GM12878 (cell line): ENCODE measurements at regions not wholly inside any gene's neighbourhood (a gene's known extent, or its start where the extent isn't known, plus 50 kb on each side); places are given as distances from the start of the nearest gene placed in this dataset.

Experiments
- ATAC-seq: fragments of 200-7000 bp; cut with Tn5 transposase; 3 replicates; pipeline ENCODE4 v1.9.1; 2020; ENCODE audit warnings: mild to moderate bottlenecking, moderate library complexity
- BruUV-seq: library from RNA; stranded (reverse); fragments of 400-500 nt; replicated peaks from 2 replicates; lab custom pipeline; 2021; lab: Mats Ljungman, UMichigan
- CTCF ChIA-PET: fragments of 300-600 bp; sonication (Branson Sonifier 250); formaldehyde crosslinking; extraction: SDS; loops from one replicate; lab custom pipeline; 2021; ENCODE audit warnings: inconsistent platforms; lab: Yijun Ruan, JAX
- POLR2A ChIA-PET: fragments of 350-600 bp; formaldehyde crosslinking; extraction: SDS; loops from one replicate; lab custom pipeline; 2021; ENCODE audit warnings: inconsistent platforms; lab: Charles Lee
- RAD21 ChIA-PET: fragments of 300-600 bp; sonication (Branson Sonifier 250); formaldehyde crosslinking; loops from one replicate; lab custom pipeline; 2023; ENCODE audit warnings: antibody characterized with exemption; ENCODE audit not compliant: unreplicated experiment; lab: Charles Lee
- SMC1A ChIA-PET: fragments of 300-600 bp; sonication (Branson Sonifier 250); formaldehyde crosslinking; loops from one replicate; lab custom pipeline; 2023; ENCODE audit not compliant: unreplicated experiment, uncharacterized antibody; lab: Charles Lee
- DNase-seq: peaks from one replicate; pipeline ENCODE4 v3.0.0-alpha.2; 2011; ENCODE audit warnings: low read depth, low spot score
- FAIRE-seq: peaks from 3 replicates; lab custom pipeline; 2011; peaks lifted over from hg19 to GRCh38; lab: Jason Lieb, UNC
- H2AFZ ChIP-seq: 2 replicates; pipeline ENCODE4 v1.6.0; 2011; ENCODE audit warnings: low read depth, low read length, control low read depth; ENCODE audit not compliant: control insufficient read depth
- H3K27ac ChIP-seq: 2 replicates; pipeline ENCODE4 v1.5.1; 2011; ENCODE audit warnings: control low read depth; ENCODE audit not compliant: control insufficient read depth, insufficient read depth
- H3K27me3 ChIP-seq, 2 experiments: replicated peaks in 1 of 2; 2 replicates each; pipeline versions ENCODE4 v1.6.0 to v1.6.1; 2011; ENCODE audit warnings: low read length in 1 of 2; ENCODE audit not compliant: control insufficient read depth in 2 of 2, insufficient read depth in 2 of 2
- H3K36me3 ChIP-seq, 2 experiments: 2 replicates each; pipeline ENCODE4 v1.5.1; 2011; ENCODE audit warnings: low read length in 1 of 2; ENCODE audit not compliant: control insufficient read depth in 2 of 2, insufficient read depth in 2 of 2
- H3K4me1 ChIP-seq: 2 replicates; pipeline ENCODE4 v1.6.1; 2011; ENCODE audit warnings: mild to moderate bottlenecking, low read length, moderate library complexity, mixed read lengths; ENCODE audit not compliant: control insufficient read depth, insufficient read depth
- H3K4me2 ChIP-seq: 2 replicates; pipeline ENCODE4 v1.6.0; 2011; ENCODE audit warnings: control low read depth; ENCODE audit not compliant: control insufficient read depth, insufficient read depth
- H3K4me3 ChIP-seq: fragments of 200-600 bp; sonication (generic); 2 replicates; pipeline ENCODE4 v1.5.1; 2016
- H3K79me2 ChIP-seq: 2 replicates; pipeline ENCODE4 v1.6.0; 2011; ENCODE audit warnings: low read length; ENCODE audit not compliant: control insufficient read depth, insufficient read depth
- H3K9ac ChIP-seq: 2 replicates; pipeline ENCODE4 v1.8.0; 2011; ENCODE audit warnings: low read length, control low read depth, mixed read lengths; ENCODE audit not compliant: control insufficient read depth, insufficient read depth
- H3K9me3 ChIP-seq: replicated peaks from 3 replicates; pipeline ENCODE4 v1.5.1; 2011; ENCODE audit warnings: mild to moderate bottlenecking, low read length; ENCODE audit not compliant: control insufficient read depth, insufficient read depth
- H4K20me1 ChIP-seq: 2 replicates; pipeline ENCODE4 v1.6.0; 2011; ENCODE audit not compliant: control insufficient read depth, insufficient read depth
- LARP7 ChIP-seq: fragments of 450-650 bp; IDR thresholded peaks from 2 replicates; pipeline ENCODE4 v1.6.1; 2017; ENCODE audit warnings: mild to moderate bottlenecking
- NRF1 ChIP-seq: conservative IDR thresholded peaks from 2 replicates; pipeline ENCODE4 v1.6.1; 2011; ENCODE audit warnings: mild to moderate bottlenecking, low read depth, low read length, improper control_type of control experiment
- RB1 ChIP-seq: fragments of 450-650 bp; formaldehyde crosslinking; IDR thresholded peaks from 2 replicates; pipeline ENCODE4 v1.6.1; 2017; ENCODE audit warnings: mild to moderate bottlenecking, borderline replicate concordance
- SUPT20H ChIP-seq: IDR thresholded peaks from 2 replicates; pipeline ENCODE4 v1.6.1; 2011; ENCODE audit warnings: low read depth, mild to moderate bottlenecking, low read length, moderate library complexity, borderline replicate concordance; ENCODE audit not compliant: control insufficient read depth
- WGBS: methylation state at CpG from one replicate; pipeline ENCODE4 v1.1.6; 2016; ENCODE audit warnings: low lambda C conversion rate; ENCODE audit not compliant: insufficient replicate concordance, insufficient coverage; ENCODE audit errors: missing lambda C conversion rate; 5-methylcytosine and 5-hydroxymethylcytosine counted together
- in situ Hi-C: fragments of 300-500 bp; cut with MboI; formaldehyde crosslinking; loops from 9 replicates; pipeline ENCODE4 v1.14.3; 2018; ENCODE audit warnings: mixed read lengths
- intact Hi-C: fragments of 100-400 bp; cut with micrococcal nuclease; formaldehyde crosslinking; loops from one replicate; pipeline ENCODE4 v1.14.2; 2022; ENCODE audit not compliant: unreplicated experiment

DNA sequence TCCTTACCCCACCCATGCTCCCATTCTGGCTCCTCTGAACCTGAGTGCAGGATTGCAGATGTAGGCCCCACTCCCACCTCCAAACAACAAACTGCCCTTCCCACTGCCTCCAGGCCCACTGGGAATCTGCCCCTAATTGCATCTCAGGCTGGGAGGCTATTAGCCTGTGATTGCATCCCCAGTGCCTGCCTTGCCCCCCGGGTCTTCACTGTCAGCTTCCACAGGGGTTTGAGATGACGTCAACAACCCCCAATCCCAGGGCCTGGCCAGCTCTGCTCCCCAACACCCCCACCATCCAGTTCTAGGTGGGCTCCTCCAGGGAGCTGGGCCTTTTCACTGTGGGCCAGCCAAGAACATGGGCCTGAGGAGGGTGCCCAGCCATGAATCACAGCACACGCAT is 91.5 kb downstream of the PCDH1 start:
- no peak for TF ChIP-seq LARP7
- H3K79me2 ChIP-seq: no peaks in the 10 kb centered on the region
- CTCF ChIA-PET: no interaction called here
- WGBS: 45% methylated on average over 3 of the region's 3 CpGs
- in situ Hi-C loops: no loop called here
- no peak overlapping the region for H3K4me3 ChIP-seq
- POLR2A ChIA-PET: interaction anchor here (0.6 to 0.7 kb wide), 2 partner anchors 11 to 443 kb away, joined by 4 to 6 read pairs; partner anchors contain the start of gene PCDHGA3
- no TSS peak for BruUV-seq
- no peaks in the 10 kb centered on the region for H4K20me1 ChIP-seq
- no peaks in the 10 kb centered on the region for H3K4me1 ChIP-seq
- H3K9me3 ChIP-seq: no peaks in the 10 kb centered on the region
- H3K9ac ChIP-seq: no peak overlapping the region
- SMC1A ChIA-PET: no interaction called here
- no peak overlapping the region for H3K27ac ChIP-seq
- FAIRE-seq: no peak
- RAD21 ChIA-PET: no interaction called here
- no peak overlapping the region for H2AFZ ChIP-seq
- DNase-seq: no peak
- no peak for ATAC-seq
- no peak overlapping the region for H3K4me2 ChIP-seq
- H3K36me3 ChIP-seq: no peaks in the 10 kb centered on the region
- intact Hi-C loops: no loop called here
- peaks cover 0 to 3% of the 10 kb centered on the region in 2 experiments; a peak in 2 of 4 replicates for H3K27me3 ChIP-seq

DNA sequence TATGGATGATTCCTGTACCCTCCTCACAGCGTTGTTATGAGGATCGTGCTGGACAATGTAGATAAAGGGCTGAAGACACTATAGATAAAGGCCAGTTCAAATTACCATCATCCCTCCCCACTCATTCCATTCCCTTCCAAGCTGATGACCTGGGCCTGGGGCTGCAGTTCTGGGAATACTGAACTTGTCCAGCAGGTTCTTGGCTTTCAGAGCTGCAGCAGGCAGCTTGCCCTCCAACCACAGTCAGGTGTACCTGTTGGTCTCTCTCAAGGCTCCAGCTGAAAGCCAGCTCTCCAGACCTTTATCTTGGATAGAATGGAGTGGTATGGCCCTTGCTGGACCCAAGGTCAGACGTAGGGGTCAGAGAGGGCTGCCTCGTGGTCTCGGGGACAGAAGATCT is 92.5 kb downstream of the PCDH1 start:
- no peak for FAIRE-seq
- in situ Hi-C loops: no loop called here
- no peak for TF ChIP-seq RB1
- TF ChIP-seq NRF1: no peak
- TF ChIP-seq SUPT20H: no peak
- WGBS: 6% methylated on average over 5 of the region's 5 CpGs
- H3K9ac ChIP-seq: no peak overlapping the region
- no peak for ATAC-seq
- no peak overlapping the region for H3K4me2 ChIP-seq
- H3K27ac ChIP-seq: no peak overlapping the region
- POLR2A ChIA-PET: no interaction called here
- H2AFZ ChIP-seq: no peak overlapping the region
- peaks cover 0 to 3% of the 10 kb centered on the region in 2 experiments; a peak in 2 of 4 replicates for H3K27me3 ChIP-seq
- no peak overlapping the region for H3K4me3 ChIP-seq
- no peaks in the 10 kb centered on the region for H3K4me1 ChIP-seq
- BruUV-seq: no TSS peak
- H3K79me2 ChIP-seq: no peaks in the 10 kb centered on the region
- H3K36me3 ChIP-seq: no peaks in the 10 kb centered on the region
- no peak for DNase-seq
- RAD21 ChIA-PET: no interaction called here
- no peaks in the 10 kb centered on the region for H4K20me1 ChIP-seq
- CTCF ChIA-PET: no interaction called here
- no peaks in the 10 kb centered on the region for H3K9me3 ChIP-seq
- SMC1A ChIA-PET: no interaction called here
- intact Hi-C loops: no loop called here
